Fibroblast of skin of right biceps (primary cell): ENCODE measurements at regions not wholly inside any gene's neighbourhood (a gene's known extent, or its start where the extent isn't known, plus 50 kb on each side); places are given as distances from the start of the nearest gene placed in this dataset.

Experiments used
- DNase-seq: peaks from one replicate; pipeline ENCODE4 v3.0.0-alpha.2; 2013

DNA sequence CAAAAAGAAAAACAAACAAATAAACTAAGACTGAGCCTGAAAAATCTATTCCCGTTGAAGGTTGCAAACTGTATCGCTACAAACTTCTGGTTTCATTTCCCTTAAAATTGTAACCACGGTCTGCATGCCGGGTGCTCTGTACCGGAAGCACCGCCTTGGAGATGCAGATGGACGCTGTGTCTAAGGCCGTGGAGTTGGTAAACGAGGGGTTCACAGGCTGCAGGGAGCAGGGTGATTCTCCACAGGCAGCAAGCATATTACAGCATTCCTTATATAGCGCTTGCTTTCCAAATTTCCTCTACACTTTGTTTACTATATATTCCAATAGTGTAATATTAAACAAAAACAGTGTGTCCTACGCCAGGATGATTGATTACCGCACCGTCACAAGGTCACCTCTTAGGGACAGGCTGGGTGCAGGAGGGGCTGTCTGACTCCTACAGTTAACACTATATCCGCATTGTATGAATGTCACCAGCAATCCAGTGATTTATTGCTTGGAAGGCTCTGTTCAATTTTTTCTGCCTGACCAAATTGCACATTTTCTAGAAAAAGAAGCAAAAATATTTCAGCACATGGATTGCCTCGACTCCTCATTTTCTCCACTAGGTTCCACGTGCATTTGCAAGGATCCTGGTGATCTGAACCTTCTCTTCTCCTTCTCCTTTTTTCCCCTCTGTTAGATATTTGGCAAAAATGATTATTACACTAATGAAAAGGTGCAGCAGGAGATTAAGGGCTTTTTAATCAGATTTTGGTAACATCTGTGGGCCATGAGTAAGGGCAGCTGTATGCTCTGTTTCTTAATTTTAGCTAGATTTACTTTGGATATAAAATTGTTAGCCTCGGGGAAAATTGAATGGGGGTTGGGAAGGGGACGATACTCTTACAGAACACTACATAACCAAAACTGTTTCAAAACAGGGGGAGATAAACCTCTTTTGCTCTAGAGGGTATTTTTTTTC is 325.8 kb upstream of the MGMT start:
- no peak for DNase-seq

DNA sequence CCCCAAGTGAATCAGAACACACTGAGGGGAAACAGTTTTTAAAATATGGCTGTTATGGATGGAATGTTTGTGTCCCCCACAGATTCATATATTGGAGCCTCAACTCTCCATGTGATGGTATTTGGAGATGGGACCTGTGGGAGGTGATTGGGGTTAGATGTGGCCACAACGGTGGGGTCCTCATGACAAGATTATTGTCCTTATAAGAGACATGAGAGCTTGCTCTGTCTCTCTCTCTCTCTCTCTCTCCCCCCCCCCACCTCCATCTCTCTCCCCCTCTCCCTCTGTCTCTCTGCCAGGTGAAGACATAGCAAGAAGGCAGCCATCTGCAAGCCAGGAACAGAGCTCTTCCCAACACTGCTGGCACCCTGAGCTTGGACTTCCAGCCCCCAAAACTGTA is 315.8 kb upstream of the MGMT start:
- DNase-seq: no peak

DNA sequence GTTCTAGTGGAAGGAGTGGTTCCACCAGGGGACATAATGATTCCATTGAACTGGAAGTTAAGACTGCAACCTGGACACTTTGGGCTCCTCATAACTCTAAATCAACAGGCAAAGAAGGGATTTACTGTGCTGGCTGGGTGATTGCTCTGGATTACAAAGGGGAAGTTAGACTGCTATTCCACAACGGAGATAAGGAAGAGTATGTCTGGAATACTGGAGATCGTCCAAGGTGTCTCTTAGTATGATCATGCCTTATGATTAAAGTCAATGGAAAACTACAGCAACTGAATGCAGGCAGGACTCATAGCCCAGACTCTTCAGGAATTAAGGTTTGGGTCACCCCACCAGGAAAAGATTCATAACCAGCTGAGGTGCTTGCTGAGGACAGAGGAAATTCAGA is 310.6 kb upstream of the MGMT start:
- peak; percentile 2 for DNase-seq

DNA sequence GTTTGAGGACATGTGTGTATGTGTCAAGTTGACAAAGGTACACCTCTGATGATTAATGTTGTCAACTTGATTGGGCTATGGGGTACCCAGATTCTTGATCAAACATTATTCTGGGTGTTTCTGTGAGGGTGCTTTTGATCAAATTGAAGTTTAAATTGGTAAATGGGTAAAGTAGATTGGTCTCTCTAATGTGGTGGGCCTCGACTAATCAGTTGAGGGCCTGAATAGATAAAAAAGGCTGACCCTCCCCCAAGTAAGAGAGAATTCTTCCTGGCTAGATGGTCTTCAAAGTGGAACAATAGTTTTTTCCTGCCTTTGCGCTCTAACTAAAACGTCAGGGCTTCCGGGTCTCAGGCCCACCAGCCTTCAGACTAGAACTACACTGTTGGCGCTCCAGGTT is 309.9 kb upstream of the MGMT start:
- DNase-seq: no peak

DNA sequence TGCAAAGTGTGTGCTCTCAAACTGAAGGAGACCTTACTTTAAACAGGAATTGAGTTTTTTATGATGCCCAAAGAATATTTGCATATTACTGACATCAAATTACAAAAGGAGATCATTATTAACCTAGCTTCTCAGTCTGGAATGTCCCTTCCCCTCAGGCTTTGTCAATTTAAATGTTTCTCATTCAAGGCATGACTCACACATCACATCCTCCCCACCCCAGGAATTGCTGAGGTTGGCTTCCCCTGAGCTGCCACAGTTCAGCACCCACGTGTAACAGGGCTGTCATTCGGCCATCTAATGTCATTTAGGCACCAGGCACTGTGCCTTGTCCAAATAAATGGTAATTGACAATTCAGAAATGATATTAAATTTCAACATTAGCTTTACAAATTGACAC is 305.9 kb upstream of the MGMT start:
- DNase-seq: peak; percentile 22

DNA sequence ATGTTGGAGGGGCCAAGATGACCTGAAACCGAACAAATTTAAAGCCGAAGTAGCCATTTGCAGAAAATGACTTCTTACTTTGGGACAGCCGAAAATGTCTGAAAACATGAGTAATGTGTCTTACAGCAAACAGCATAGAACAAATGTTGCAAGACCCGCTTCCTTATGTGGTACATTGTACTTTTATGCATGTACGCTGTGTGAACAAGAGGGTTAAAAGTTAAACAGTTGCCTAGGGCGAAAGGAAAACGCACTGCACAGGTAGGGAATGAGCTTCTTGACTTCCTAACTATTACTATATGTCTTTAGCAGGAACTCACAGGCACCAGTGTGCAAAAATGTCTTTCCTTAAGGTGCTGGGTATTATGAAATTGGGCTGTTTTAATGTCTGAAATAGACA is 303.5 kb upstream of the MGMT start:
- no peak for DNase-seq

DNA sequence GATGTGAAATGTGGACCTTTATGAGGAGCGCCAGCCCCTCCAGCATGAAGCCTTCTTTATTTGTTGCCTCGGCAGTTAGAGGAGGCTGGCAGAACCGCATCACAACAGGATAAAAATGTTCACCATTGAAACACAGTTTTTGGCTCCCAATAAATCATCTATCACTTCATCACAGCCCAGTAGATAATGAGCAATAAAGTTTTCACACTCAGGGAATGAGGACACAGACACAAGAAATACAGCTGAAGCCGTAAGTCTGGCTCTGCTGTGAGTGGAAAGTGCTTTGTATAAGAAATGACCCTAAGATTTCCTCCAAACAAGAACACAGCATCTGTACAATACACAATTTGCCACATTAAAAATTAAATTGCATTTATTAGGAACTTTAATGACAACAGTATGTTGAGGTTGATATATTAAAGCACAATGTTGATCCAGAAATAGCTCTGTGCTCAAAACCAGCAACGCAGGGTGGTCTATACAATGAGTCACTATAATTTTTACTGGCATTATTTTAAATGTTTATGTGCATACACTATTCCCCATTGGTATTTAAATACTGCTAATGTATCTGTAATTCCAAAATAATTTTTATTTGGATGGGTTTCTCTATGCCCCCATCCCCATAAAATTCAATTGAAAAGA is 301.8 kb upstream of the MGMT start:
- DNase-seq: no peak

DNA sequence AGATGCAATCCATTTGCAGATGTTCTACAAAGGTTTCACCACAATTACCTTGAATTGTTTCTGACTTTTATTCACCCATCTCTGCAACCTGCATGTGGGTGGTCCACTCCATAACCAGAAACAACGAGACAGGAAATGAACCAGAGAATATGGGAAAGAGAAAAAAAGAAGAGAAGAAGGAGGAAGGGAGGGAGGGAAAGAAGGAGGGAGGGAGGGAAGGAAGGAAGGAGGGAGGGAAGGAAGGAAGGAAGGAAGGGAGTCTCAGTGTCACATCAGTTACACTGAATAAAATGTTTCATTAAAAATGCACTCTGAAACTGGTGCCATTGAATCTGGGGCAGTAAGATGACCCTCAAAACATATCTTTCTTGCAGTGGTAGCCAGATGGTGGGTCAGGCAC is 301.3 kb upstream of the MGMT start:
- no peak for DNase-seq

DNA sequence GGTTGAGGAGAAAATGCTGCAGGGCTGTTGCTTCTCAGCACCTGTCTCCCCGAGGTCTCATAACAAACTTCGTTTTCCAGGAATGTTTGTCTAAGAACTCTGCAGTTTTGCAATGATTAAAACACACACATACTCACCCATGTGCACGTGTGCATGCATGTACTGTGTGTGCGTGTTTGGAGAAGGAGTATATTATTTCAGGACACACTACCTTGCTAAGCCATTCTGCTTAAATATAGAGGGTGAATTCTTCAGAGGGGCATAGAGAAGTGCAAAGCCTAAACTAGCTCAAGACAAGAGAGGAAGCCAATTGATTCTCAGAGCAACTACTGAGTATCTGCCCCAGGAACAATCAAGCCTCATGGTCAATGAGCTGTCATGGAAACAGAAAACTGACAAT is 298.4 kb upstream of the MGMT start:
- DNase-seq: no peak

DNA sequence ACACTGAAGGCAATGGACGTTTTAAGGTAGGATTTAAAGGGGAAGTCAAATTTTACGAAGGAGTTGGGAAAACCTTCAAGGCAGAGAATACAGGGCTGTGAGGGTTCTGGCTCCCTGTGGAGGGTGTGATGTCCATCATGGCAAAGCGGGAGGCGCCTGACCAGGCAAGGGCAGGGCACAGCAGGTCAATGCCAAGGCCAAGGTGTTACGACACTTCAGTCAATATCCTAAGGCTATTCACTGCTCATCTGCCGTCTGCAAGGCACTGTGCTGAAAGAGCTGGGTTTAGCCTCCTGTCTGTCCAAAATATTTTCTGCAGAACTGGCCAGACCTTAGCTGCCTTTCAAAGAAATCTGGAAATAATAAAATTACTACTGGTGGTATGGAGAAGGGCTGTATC is 297.9 kb upstream of the MGMT start:
- no peak for DNase-seq

DNA sequence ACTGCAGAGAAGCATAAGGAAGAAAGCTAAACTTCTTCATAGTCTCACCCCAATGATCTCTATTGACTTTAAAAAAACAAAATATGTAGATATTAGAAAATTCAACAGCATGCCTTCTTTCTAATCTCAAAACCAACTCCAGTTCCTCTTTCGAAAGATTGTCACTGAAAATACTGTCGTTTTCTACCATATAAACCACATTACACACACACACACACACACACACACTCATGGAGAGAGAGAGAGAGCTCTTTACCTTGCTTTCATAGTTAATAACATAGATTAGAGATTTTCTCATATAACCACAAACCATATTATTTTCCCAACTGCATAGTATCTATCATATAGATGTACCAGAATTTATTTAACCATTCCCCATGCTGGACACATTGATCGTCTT is 296.2 kb upstream of the MGMT start:
- no peak for DNase-seq

DNA sequence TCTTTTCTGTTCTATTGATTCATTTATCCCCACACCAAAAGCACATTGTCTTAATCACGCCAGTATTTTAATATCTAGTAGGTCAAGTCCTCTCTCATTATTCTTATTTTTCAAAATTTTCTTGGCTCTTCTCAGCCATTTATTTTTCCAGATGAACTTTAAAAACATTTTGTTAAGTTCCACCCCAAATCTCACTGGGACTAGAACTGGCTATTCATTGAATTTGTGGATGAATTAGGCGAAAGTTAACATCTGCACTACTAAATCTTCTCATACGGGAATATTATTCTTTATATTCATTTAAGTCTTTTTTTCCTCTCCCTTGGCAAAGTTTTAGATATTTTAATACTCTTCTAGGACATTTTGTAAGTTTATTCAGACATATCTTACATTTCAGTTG is 295.2 kb upstream of the MGMT start:
- no peak for DNase-seq

DNA sequence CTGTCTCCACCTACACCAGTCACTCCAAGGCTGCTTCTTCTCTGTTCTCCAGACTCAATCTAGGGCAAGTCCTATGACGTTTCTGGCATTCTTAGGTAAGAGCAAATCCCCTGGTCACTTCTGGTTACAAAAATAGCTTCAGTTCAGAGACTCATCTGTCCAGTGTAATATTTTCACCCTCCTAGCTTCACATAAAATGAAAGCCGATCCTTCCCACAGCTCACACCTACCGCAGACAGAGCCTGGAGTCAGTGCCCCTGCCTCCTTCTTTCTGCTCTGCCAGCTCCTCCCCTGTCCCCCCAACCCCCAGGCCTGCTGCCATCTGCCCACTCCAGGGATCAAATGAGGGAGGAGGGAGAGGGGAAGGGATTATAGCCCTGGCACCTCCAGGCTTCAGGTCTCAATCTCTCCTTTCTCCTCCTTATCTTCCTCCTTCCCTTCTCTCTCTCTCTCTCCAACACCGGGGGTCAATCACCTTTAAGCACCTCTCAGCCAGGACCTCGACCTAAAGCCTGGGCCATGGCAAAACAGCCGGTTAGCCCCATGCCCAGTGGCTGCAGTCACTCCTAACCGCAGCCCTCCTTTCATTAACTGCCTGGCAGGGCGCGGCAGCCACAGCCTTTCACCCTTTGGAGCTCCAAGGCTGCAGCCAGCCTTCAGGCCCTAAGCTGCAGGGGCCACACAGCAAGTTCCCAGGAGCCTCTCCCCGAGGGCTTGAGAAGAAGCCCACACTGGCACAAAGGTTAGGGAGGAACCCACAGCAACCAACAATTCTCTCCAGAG is 292.6 kb upstream of the MGMT start:
- DNase-seq: no peak

DNA sequence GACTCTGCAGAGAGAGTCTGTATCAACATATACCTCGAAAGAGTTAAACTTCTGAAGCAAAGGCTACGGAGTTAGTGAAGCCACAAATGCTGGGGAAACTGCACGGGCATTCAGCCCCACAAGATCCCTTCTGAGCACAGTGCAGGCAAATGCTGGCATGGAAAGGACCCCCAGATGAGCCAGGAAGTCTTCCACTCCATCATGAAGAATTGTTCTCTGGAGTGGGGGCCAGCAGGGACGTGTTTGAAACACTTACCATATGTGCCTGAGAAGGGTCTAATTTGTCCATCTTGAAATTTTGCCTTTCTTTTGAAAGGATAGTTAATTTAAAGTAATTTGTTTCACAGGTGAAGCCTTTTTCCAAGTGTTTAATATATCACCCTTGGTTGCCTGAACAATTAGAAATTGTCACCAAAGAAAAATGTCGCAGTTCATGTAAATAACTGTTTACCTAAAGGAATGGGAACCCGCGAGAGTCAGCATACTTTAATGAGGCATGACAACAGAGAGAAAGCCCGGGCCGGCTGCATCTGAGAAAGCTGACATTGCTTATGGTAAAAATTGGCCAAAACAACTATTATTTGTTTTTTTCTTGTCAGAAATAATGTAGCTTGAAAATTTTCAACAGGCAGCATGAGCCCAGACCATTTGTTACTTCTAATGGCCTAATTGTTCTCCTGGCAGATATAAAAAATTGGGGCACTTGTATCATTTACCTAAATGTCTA is 287.6 kb upstream of the MGMT start:
- no peak for DNase-seq

DNA sequence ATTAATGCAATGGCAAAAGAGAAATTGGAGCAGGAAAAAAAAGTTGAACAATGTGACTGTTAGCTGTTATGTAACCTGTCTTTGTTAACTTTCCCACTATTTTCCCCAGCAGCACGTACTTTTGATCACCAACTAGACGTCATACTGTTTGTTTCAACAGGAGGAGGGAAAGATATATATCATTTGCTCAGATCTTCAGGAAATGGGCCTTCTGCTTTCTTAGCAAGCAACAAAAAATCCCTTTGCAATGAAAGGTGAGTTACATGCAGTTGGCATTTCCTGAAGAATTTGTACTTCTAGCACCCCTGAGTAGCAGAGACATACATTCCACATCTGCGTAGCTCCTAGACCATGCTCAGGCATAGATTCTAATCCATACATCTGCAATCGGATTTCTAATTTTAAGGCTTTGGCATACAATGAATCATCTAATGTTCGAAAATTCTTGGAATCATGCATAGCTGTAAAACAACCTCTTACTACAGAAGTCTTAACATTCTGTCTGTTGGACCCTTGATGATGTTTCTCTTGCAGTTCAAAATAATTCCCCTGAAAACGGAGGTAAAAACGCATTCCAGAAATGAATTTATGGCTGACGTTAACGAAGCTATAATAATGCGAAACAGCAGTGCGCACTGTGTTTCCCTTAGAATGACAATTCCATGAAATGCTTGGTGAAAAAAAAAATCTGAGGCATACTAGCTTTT is 286.9 kb upstream of the MGMT start:
- DNase-seq: no peak

DNA sequence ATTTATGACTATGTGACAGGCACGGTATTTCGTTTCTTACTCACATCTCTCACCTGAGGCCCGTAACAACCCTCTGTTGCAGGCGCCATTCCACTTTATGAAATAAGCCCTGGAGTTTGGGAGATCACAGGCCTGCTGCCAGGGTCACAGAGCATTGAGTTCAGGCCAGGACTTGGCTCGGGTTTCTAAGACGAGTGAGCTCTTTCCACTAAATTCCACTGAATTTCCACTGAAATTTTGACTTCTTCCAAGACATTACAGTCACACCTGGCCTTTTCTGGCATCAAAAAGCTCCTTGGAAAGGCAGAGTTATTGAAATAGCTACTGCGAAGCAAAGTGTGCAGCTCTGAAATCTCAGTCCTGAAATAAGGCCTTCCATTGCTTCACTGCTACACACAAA is 282.8 kb upstream of the MGMT start:
- no peak for DNase-seq

DNA sequence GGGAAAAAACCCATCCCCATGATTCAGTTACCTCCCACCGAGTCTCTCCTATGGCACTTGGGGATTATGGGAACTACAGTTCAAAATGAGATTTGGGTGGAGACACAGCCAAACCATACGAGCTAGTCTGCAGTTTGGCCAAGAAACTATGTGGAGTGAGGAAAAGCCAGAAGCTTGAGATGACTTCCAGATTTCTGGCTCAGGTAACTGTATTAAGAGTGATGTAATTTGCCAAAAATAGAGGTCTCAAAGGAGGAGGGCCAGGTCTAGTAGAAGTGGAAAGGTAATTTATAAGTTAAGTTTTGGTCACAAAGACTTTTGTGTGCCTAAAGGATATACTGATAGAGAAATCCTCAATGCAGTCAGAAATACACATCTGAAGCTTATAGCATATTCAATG is 279.7 kb upstream of the MGMT start:
- DNase-seq: no peak

DNA sequence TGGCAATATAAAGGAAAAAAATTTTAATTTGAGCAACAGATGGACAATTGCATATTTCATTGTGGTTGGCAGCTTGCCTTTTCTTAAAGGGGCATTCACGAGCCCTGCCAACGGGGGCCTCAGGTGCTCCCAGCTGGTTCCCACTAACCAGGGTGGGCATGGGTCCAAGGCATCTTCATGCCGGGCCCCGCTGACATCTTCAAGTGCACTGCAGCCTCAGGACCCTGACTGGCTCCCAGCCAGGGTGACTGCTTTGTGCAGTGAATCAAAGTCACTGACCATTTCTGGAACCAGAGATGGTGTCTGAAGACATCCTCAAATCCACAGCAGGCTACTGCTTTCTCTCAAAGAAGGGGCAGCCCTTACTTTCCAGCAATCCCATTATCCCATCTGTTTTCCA is 275.2 kb upstream of the MGMT start:
- no peak for DNase-seq

DNA sequence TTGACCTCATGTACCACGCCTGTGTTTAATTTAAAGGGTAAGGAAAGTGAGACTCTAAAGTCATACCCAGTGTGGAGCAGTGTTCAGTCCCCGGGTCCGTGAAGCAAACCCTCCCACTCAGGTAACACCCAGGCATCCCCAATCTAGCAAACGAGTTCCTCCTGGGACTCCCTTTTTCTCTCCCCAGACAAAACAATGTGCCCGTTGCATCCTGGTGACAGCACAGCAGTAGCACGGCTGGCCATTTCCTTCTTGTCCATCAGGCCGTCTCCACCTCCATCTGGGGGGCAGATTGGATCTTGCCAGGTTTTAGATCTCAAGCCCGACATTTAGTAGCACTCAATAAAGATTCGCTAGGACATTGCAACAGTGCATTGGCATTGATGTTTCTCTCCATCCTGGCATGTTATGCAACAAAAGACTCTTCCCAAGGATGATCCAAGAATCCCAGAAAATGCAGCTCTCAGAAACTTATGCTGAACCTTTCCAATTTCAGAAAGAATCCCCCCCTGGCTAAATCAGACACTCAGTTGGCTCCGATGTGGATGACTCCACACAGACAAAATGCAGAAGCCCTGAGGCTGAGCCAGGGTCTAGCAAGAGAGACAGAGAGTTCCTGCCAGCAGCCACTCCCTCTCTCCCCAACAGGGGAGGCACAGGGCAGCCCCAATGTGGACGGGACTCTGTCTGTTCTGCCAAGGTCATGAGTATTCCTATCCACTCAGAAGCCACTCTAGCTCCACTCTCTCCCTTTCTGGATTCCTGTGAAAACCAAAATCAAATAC is 274.5 kb upstream of the MGMT start:
- DNase-seq: peak; percentile 7

DNA sequence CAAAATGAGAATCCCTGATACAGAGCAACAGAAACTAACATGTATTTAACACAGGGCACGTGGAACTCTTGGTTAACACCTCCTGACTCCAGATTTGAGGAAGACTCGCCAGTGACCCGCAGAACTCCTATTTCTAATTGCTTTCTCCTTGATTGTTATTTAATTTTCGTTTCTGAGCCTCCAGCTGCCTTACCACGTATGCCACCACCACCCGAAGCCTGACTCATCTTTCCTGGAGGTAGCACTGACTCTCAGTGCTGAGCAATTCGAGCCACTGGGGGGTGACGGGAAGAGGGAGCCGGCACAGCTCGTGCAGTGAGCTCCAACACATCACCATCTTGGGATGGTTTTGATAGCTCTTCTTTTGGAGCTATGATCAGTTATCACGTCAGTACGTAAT is 273.9 kb upstream of the MGMT start:
- DNase-seq: peak; percentile 6

DNA sequence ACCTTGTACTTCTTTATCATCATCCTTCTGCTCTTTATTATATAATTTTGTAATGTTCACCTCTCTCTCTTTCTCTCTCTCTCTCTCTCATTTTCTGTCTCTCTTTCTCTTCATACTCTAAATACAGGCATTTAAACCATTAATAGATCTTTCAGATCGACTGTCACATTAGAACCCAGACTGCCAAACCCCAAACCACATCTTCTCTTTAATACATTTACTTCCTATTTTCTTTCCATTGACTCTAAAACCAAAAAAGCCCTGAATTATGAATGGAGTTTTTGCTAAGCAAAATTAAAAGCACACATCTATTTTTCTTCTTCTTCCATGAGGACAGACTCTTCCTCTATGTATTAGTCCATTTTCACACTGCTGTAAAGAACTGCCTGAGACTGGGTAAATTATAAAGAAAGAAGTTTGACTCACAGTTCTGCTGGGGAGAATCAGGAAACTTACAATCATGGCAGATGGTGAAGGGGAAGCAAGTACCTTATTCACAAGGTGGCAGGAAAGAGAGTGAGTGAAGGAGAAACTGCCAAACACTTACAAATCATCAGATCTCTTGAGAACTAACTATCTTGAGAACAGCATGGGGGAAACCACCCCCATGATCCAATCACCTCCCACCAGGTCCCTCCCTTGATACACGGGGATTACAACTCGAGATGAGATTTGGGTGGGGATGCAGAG is 272.7 kb upstream of the MGMT start:
- DNase-seq: no peak
